NCI-H2196 (cell line): ENCODE measurements at regions not wholly inside any gene's neighbourhood (a gene's known extent, or its start where the extent isn't known, plus 50 kb on each side); places are given as distances from the start of the nearest gene placed in this dataset.
"Not testable (repeated sequence)": the region's sequence is repeated elsewhere in the genome, so short reads cannot be mapped to it uniquely, and the experiment has no call there.

Source experiments
- DNase-seq: peaks from one replicate; lab custom pipeline; 2025; ENCODE audit not compliant: unreplicated experiment; lab: John Stamatoyannopoulos, UW

- DNase-seq = no peak
Measured at GRCh38 chr3:24683633-24684384, 189.2 kb upstream of the THRB start.

GRCh38 chr3:24684506-24685023, 189.9 kb upstream of the THRB start:
- no peak for DNase-seq

GRCh38 chr3:24686808-24687207, 192.2 kb upstream of the THRB start:
- DNase-seq = no peak

GRCh38 chr3:24687671-24688070, 193.0 kb upstream of the THRB start:
- no peak for DNase-seq

- no peak for DNase-seq
Measured at GRCh38 chr3:24688446-24689148, 193.9 kb upstream of the THRB start.

GRCh38 chr3:24689353-24689752, 194.7 kb upstream of the THRB start:
- no peak for DNase-seq

GRCh38 chr3:24690777-24691176, 196.1 kb upstream of the THRB start:
- DNase-seq = no peak

GRCh38 chr3:24699078-24699477, 204.4 kb upstream of the THRB start:
- DNase-seq = not testable (repeated sequence)

GRCh38 chr3:24704496-24704895, 209.8 kb upstream of the THRB start:
- no peak for DNase-seq

GRCh38 chr3:24707936-24708335, 213.3 kb upstream of the THRB start:
- no peak for DNase-seq

GRCh38 chr3:24709956-24710355, 215.3 kb upstream of the THRB start:
- DNase-seq = no peak

GRCh38 chr3:24713516-24713915, 218.9 kb upstream of the THRB start:
- no peak for DNase-seq

GRCh38 chr3:24714436-24714835, 219.8 kb upstream of the THRB start:
- DNase-seq = no peak

- DNase-seq = no peak
Measured at GRCh38 chr3:24715171-24715792, 220.6 kb upstream of the THRB start.

GRCh38 chr3:24722087-24722486, 227.4 kb upstream of the THRB start:
- no peak for DNase-seq

- no peak for DNase-seq
Measured at GRCh38 chr3:24725514-24726255, 231.0 kb upstream of the THRB start.

GRCh38 chr3:24726423-24726822, 231.8 kb upstream of the THRB start:
- DNase-seq = no peak

GRCh38 chr3:24730173-24730572, 235.5 kb upstream of the THRB start:
- DNase-seq = no peak

- no peak for DNase-seq
Measured at GRCh38 chr3:24734019-24734418, 239.4 kb upstream of the THRB start.

- DNase-seq = no peak
Measured at GRCh38 chr3:24736701-24737100, 242.1 kb upstream of the THRB start.

GRCh38 chr3:24740326-24740725, 245.7 kb upstream of the THRB start:
- DNase-seq = no peak
